Skeletal muscle tissue (tissue), 3 donors: ENCODE measurements at regions not wholly inside any gene's neighbourhood (a gene's known extent, or its start where the extent isn't known, plus 50 kb on each side); places are given as distances from the start of the nearest gene placed in this dataset.

Experiments
- H3K27ac ChIP-seq: one replicate; pipeline ENCODE4 v1.7.0; 2013; ENCODE audit warnings: mild to moderate bottlenecking, low read depth, low read length, inconsistent platforms
- H3K27me3 ChIP-seq, 3 donors: one replicate each; pipeline ENCODE4 v1.7.0; 2013; ENCODE audit warnings: low read length in 3 of 3; ENCODE audit not compliant: control insufficient read depth in 3 of 3, insufficient read depth in 3 of 3
- H3K36me3 ChIP-seq, 3 donors: one replicate each; pipeline ENCODE4 v1.7.0; 2013; ENCODE audit warnings: low read length in 3 of 3; ENCODE audit not compliant: control insufficient read depth in 3 of 3, insufficient read depth in 3 of 3
- H3K4me1 ChIP-seq, 3 donors: one replicate each; pipeline ENCODE4 v1.7.0; 2013; ENCODE audit warnings: low read length in 3 of 3, mild to moderate bottlenecking in 3 of 3; ENCODE audit not compliant: control insufficient read depth in 3 of 3, insufficient read depth in 3 of 3
- H3K4me3 ChIP-seq, 3 donors: one replicate each; pipeline ENCODE4 v1.7.0; 2013; ENCODE audit warnings: low read length in 3 of 3
- H3K9ac ChIP-seq, 3 donors: one replicate each; pipeline ENCODE4 v1.7.0; 2013; ENCODE audit warnings: low read length in 3 of 3, mild to moderate bottlenecking in 3 of 3, moderate library complexity in 2 of 3, low read depth in 1 of 3
- H3K9me3 ChIP-seq, 3 donors: one replicate each; pipeline ENCODE4 v1.7.0; 2013; ENCODE audit warnings: low read length in 3 of 3; ENCODE audit not compliant: control insufficient read depth in 3 of 3
- donor health status: Osteomylitis.

DNA sequence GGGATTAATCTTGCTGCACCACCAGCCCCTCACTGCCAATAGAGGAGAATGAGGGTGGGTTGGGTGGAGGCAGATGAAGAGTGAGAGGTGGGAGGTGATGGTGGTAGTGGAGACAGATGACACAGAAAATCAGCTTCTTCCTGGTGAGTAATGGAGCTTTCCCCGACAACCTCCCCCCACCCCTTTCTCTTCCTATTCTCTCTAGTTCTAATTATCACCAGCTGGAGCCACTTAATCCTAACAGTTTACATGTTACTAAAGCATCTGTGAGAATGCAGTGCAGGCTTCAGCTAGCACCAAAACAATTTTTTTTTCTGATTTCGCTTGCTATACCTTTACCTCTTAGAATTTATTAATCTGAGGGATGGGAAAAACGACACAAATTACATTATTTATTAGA, 116.1 kb upstream of the DNAJC19 start:
- no peak overlapping the region for H3K9ac ChIP-seq
- no peak overlapping the region for H3K4me3 ChIP-seq
- H3K4me1 ChIP-seq = no peaks in the 10 kb centered on the region
- no peaks in the 10 kb centered on the region for H3K27me3 ChIP-seq
- H3K9me3 ChIP-seq = peaks cover 0 to 3% (median 3%) of the 10 kb centered on the region in 3 donors
- no peaks in the 10 kb centered on the region for H3K36me3 ChIP-seq
- no peak overlapping the region for H3K27ac ChIP-seq

DNA sequence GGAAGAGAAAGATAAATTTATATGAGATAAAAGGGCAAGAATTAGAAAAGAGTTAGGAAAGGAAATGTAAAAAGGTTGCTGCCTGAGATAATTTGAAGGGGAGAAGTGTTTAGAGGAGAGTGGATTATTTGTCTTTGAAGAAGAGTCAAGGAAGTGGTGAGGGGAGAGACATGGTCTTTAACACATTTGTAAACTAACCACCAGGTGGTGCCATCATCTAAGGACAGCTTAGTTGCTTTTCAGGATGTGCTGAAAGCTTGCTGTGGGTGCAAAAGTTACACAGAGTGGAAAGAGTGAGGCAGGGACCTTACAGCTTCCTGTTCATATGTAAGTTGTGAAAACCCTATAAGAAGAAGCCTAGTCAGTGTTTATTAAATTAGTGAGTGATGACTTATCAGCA, 114.1 kb upstream of the DNAJC19 start:
- H3K4me1 ChIP-seq = no peaks in the 10 kb centered on the region
- no peak overlapping the region for H3K4me3 ChIP-seq
- no peaks in the 10 kb centered on the region for H3K27me3 ChIP-seq

DNA sequence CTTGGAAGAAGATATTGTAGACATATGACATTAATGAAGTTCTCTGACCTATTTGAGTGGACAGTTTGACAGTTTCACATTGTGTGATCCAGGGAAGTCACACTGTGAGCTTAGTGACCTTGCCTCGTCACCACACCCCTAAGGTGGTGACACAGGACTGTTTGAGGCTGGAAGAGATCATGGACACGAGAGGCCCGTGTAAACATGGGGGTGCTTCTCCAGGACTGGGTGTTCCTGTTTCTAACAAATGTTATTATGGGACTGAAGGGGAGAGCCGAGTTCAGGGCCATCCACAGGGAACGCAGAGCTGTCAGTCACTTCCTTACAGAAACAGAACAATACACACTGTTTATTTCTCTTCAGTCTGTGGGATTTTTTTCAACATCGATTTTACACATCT, 96.5 kb upstream of the DNAJC19 start:
- Histone ChIP-seq H3K9me3 (no peaks in the 10 kb centered on the region), H3K27me3 (no peaks in the 10 kb centered on the region), H3K4me3 (no peak overlapping the region), H3K27ac (no peak overlapping the region), H3K4me1 (peaks cover 0 to 2% (median 2%) of the 10 kb centered on the region in 3 donors), H3K9ac (no peak overlapping the region), H3K36me3 (no peaks in the 10 kb centered on the region)

More for the DNA sequence above, 114.1 kb upstream of the DNAJC19 start:
- Histone ChIP-seq H3K9ac (no peak overlapping the region), H3K27ac (no peak overlapping the region), H3K9me3 (peaks cover 0 to 3% (median 3%) of the 10 kb centered on the region in 3 donors), H3K36me3 (no peaks in the 10 kb centered on the region)

DNA sequence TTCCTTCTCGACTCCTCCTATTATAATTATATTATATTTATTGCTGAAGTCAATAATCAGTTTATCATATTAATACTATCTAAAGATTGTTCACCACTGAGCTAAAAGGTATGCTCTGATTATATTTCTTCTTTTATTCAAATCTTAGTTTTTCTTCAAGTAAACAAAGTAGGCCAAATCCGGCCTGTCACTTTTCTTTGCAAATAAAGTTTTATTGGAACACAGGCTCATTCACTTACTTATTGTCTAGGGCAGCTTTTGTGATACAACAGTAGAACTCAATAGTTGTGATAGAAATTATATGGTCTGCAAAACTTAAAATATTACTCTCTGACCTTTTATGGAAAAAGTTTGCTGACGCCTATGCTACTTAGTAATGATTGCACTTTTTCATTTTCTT, 92.4 kb upstream of the DNAJC19 start:
- no peaks in the 10 kb centered on the region for H3K9me3 ChIP-seq
- H3K27ac ChIP-seq = no peak overlapping the region
- H3K4me3 ChIP-seq = no peak overlapping the region
- H3K27me3 ChIP-seq = no peaks in the 10 kb centered on the region
- H3K4me1 ChIP-seq = peaks cover 0 to 6% (median 2%) of the 10 kb centered on the region in 3 donors
- H3K36me3 ChIP-seq = no peaks in the 10 kb centered on the region
- H3K9ac ChIP-seq = no peak overlapping the region

DNA sequence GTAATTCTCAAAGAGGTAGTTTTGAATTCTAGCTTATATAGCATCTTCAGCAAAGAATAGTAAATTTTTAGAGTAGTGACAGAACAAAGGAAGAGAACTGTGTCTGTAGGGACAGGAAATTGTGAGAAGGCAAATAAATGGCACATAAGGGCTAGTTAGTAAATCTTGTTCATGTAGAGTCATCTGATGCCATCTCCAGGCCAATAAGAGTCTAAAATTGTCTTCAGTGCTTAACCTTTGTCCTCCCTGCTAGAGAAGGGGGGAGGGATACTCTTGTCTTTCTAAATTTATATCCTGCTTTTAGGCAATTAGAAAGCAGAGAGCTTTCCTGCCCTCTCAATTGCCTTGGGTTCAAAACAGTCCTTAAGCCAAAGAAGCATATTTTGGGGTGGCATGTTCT, 87.0 kb upstream of the DNAJC19 start:
- Histone ChIP-seq H3K4me1 (peaks cover 0 to 8% (median 5%) of the 10 kb centered on the region in 3 donors), H3K27me3 (no peaks in the 10 kb centered on the region), H3K27ac (no peak overlapping the region), H3K9me3 (no peaks in the 10 kb centered on the region), H3K4me3 (no peak overlapping the region), H3K36me3 (no peaks in the 10 kb centered on the region), H3K9ac (peak overlapping the region in 1 of 3 donors; percentile 57)

DNA sequence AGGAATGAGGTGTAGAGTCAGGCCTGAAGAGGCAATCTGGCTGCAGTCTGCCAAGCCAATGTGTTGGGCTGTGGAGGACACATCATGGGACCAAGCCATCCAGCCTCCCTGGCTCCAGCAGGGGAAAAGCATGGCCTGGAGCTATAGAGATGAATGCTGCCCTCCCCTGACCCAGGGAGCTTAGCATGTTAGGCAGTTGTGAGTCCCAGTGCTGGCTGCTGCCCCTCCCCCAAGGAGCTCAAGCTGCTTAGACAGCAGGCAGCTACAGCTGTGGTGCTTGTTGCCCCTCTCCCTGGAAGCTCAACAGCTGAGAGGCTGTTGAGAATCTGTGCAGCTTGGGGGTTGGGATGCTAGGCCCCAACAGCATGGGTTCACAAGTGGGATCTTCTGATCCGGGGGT, 85.6 kb upstream of the DNAJC19 start:
- Histone ChIP-seq H3K4me1 (peaks cover 0 to 8% (median 5%) of the 10 kb centered on the region in 3 donors), H3K4me3 (no peak overlapping the region), H3K36me3 (no peaks in the 10 kb centered on the region), H3K27me3 (no peaks in the 10 kb centered on the region), H3K27ac (no peak overlapping the region), H3K9ac (no peak overlapping the region), H3K9me3 (no peaks in the 10 kb centered on the region)

DNA sequence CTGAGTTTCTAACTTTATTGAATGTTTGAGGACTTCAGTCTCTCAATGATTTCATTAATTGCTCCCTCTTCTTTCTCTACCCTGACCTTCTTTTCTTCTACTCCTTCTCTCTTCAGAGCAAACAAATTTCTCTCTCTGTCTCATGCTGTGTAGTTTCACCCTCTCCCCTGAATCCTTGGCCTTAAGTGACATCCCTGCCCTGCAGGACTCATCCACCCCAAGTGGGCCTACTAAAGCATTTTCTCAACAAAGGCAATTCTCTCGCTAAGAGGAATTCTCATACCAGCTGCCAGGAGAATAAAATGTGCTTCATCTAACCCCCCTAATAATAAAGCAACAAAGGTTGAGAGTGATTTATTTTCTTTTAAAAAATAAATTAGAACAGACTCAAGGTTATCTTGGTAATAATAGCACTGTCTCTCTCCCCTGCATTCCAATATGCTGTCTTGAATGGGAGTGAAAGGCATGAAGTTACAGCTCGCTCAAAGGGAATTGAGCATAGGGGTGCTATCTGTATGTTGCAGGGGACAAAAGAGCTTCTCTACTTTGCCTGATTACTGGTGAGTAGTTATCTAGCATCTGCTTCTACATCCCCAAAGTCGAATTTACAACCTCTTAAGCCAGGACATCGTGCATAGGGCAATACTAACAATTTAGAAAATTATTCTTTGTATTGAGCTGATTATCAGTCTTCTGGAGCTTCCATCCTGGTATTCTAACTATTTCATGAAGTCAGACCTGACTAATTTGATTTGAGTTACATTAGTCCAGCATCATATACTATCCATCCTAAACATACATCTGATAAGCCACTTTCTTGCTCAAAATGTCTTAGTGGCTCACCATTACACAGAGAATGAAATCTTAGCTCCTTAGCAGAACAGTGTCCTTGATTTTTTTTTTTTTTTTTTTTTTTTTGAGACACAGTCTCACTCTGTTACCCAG, 76.9 kb upstream of the DNAJC19 start:
- H3K4me3 ChIP-seq = no peak overlapping the region
- no peaks in the 10 kb centered on the region for H3K27me3 ChIP-seq
- H3K4me1 ChIP-seq = no peaks in the 10 kb centered on the region
- H3K9me3 ChIP-seq = no peaks in the 10 kb centered on the region
- no peaks in the 10 kb centered on the region for H3K36me3 ChIP-seq
- no peak overlapping the region for H3K27ac ChIP-seq
- H3K9ac ChIP-seq = no peak overlapping the region

DNA sequence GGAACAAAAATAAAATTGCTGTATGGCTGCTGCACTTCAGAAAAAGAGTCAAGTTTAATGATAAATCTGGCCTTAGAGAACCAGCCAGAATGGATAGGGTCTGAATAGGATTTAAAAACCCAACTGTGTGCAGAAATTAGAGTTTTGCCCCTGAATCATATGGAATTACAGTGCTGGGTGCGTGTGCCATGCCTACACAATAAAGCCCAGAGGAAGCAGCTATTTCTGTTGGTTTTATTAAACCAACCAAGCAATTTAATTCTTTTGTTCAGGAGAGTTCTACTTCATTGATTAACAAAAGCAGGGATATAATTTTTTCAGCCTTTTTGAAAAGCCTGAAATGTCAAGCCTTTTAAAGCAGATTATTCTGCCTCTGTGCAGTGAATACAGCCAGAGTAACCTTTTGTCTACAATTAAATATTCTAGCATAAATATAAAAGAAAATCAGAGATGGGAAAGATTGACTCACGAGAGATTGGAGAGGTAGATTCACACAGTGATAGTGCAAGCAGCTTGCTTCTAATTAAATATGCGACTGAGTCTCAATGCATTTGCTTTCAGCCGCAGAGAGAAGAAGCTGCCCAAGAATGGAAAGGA, 66.7 kb upstream of the DNAJC19 start:
- Histone ChIP-seq H3K27ac (no peak overlapping the region), H3K9ac (no peak overlapping the region), H3K4me3 (no peak overlapping the region), H3K9me3 (no peaks in the 10 kb centered on the region), H3K36me3 (no peaks in the 10 kb centered on the region), H3K4me1 (no peaks in the 10 kb centered on the region), H3K27me3 (no peaks in the 10 kb centered on the region)

DNA sequence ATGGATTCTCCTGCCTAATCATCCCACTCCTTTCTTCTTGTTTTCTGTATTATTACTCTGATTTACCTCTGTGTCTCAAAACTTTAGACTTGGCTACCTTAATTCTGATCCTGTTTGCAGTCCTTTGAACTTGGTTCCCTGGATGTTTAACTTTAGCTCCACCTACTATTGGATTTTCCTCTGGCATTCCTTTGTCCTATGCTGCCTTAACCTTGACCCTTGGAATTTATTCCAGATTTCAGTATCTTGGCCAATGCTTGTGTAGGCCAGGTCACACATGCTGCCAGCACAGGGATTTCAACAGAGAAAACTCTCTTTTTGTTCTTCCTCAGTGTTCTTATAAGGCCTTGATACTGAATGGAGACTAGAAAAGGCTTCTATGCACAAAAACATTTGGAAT, 65.0 kb upstream of the DNAJC19 start:
- Histone ChIP-seq H3K9ac (no peak overlapping the region), H3K4me3 (no peak overlapping the region), H3K27ac (no peak overlapping the region), H3K4me1 (no peaks in the 10 kb centered on the region), H3K27me3 (no peaks in the 10 kb centered on the region), H3K9me3 (no peaks in the 10 kb centered on the region), H3K36me3 (no peaks in the 10 kb centered on the region)

DNA sequence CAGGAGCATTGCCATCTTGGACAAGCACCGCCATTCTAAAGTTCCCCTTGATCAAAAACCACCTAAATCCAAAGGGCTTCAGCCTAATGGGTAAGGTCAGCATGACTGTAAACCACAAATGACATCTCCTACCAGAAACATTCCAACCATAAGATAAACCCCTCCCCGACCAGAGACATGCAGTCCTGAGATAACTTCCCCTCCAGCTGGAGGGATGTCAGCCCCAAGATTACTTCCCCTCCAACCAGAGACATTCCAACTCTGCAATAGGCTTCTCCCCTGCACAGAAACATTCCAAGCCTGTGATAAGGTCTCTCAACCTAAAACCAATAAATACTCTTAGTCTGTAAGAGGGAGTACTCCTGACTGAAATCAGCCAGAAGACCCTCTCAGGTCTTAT, 62.7 kb upstream of the DNAJC19 start:
- Histone ChIP-seq H3K4me1 (no peaks in the 10 kb centered on the region), H3K9ac (no peak overlapping the region), H3K9me3 (no peaks in the 10 kb centered on the region), H3K4me3 (no peak overlapping the region), H3K27ac (no peak overlapping the region), H3K27me3 (no peaks in the 10 kb centered on the region), H3K36me3 (no peaks in the 10 kb centered on the region)
